ENCODE measurements at regions not wholly inside any gene's neighbourhood (a gene's known extent, or its start where the extent isn't known, plus 50 kb on each side); places are given as distances from the start of the nearest gene placed in this dataset.

GRCh38 chr4:100591161-100591876 is 73.5 kb upstream of the EMCN start:
- TF ChIP-seq CTCF (IDR thresholded peaks at IDR 0.05; ENCODE audit: insufficient read depth, low read depth, low read length) = no peak
- no peak for DNase-seq (ENCODE audit: low read depth)

GRCh38 chr4:100590325-100590724 is 72.5 kb upstream of the EMCN start:
- no peak for TF ChIP-seq CTCF (IDR thresholded peaks at IDR 0.05; ENCODE audit: insufficient read depth, low read depth, low read length)
- no peak for DNase-seq (ENCODE audit: low read depth)
- no peak overlapping the region for H3K4me3 ChIP-seq (ENCODE audit: low read depth, low read length)

More at GRCh38 chr4:100591161-100591876, 73.5 kb upstream of the EMCN start:
- no peak overlapping the region for H3K4me3 ChIP-seq (ENCODE audit: low read depth, low read length)

GRCh38 chr4:100588076-100588475 is 70.3 kb upstream of the EMCN start:
- DNase-seq (ENCODE audit: low read depth) = peak; percentile 60

GRCh38 chr4:100582146-100582545 is 64.3 kb upstream of the EMCN start:
- DNase-seq (ENCODE audit: low read depth) = no peak
- no peak overlapping the region for H3K4me3 ChIP-seq (ENCODE audit: low read depth, low read length)
- TF ChIP-seq CTCF (IDR thresholded peaks at IDR 0.05; ENCODE audit: insufficient read depth, low read depth, low read length) = no peak

More at GRCh38 chr4:100588076-100588475, 70.3 kb upstream of the EMCN start:
- no peak for TF ChIP-seq CTCF (IDR thresholded peaks at IDR 0.05; ENCODE audit: insufficient read depth, low read depth, low read length)
- H3K4me3 ChIP-seq (ENCODE audit: low read depth, low read length) = no peak overlapping the region

GRCh38 chr4:100581337-100581736 is 63.5 kb upstream of the EMCN start:
- no peak for TF ChIP-seq CTCF (IDR thresholded peaks at IDR 0.05; ENCODE audit: insufficient read depth, low read depth, low read length)
- H3K4me3 ChIP-seq (ENCODE audit: low read depth, low read length) = no peak overlapping the region
- no peak for DNase-seq (ENCODE audit: low read depth)

GRCh38 chr4:100576570-100576969 is 58.7 kb upstream of the EMCN start:
- no peak overlapping the region for H3K4me3 ChIP-seq (ENCODE audit: low read depth, low read length)
- TF ChIP-seq CTCF (IDR thresholded peaks at IDR 0.05; ENCODE audit: insufficient read depth, low read depth, low read length) = no peak
- DNase-seq (ENCODE audit: low read depth) = no peak

GRCh38 chr4:100574607-100575006 is 56.8 kb upstream of the EMCN start:
- DNase-seq (ENCODE audit: low read depth) = no peak
- no peak for TF ChIP-seq CTCF (IDR thresholded peaks at IDR 0.05; ENCODE audit: insufficient read depth, low read depth, low read length)
- no peak overlapping the region for H3K4me3 ChIP-seq (ENCODE audit: low read depth, low read length)

Measured in fibroblast of villous mesenchyme (primary cell).